HAP-1 (cell line): ENCODE measurements at regions not wholly inside any gene's neighbourhood (a gene's known extent, or its start where the extent isn't known, plus 50 kb on each side); places are given as distances from the start of the nearest gene placed in this dataset.

Experiments used
- DNase-seq, 2 experiments: peaks; one replicate each; pipeline ENCODE4 v3.0.0-alpha.2; 2016 to 2020; ENCODE audit warnings: low spot score in 2 of 2
- H3K27me3 ChIP-seq: fragments of 250-450 bp; sonication (Bioruptor Pico); 2 replicates; pipeline ENCODE4 v1.5.1; 2020; ENCODE audit warnings: low read depth, mild to moderate bottlenecking, moderate library complexity
- H3K36me3 ChIP-seq: fragments of 250-450 bp; sonication (Bioruptor Pico); replicated peaks from 2 replicates; pipeline ENCODE4 v1.5.1; 2020; ENCODE audit warnings: mild to moderate bottlenecking
- H3K4me1 ChIP-seq: fragments of 250-450 bp; sonication (Bioruptor Pico); 2 replicates; pipeline ENCODE4 v1.5.1; 2020; ENCODE audit warnings: mild to moderate bottlenecking
- H3K4me3 ChIP-seq: fragments of 250-450 bp; sonication (Bioruptor Pico); 2 replicates; pipeline ENCODE4 v1.5.1; 2020; ENCODE audit warnings: mild to moderate bottlenecking, moderate library complexity
- H3K9me3 ChIP-seq: fragments of 250-450 bp; sonication (Bioruptor Pico); 2 replicates; pipeline ENCODE4 v1.5.1; 2020; ENCODE audit warnings: mild to moderate bottlenecking, moderate library complexity
- in situ Hi-C: fragments of 300-500 bp; cut with MboI; formaldehyde crosslinking; loops from 3 replicates; pipeline ENCODE4 v1.14.3; 2020; ENCODE audit warnings: low sequenced_read_pairs, inconsistent platforms, mixed read lengths

DNA sequence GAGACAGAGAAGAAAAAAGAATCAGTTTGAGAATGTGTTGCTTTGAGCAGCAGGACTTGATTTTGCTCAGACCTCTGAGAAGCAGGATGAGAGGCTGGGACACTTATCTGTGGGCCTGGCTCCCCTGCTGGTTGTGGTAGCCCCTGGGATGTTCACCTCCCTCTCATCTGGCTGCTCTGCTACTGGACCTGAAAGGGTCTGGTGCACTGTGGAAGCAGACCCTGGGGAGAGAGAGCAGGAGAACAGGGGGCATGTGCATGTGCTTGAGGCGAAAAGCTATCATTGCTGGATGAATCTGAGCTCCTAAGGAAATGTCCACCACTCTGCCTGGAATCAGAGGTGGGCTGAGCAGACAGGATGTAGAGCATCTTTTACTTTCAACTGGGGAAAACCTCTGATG, 161.1 kb downstream of the SCP2D1 start:
- Histone ChIP-seq H3K4me3 (no peak overlapping the region), H3K4me1 (no peaks in the 10 kb centered on the region), H3K9me3 (no peaks in the 10 kb centered on the region), H3K27me3 (no peaks in the 10 kb centered on the region), H3K36me3 (no peaks in the 10 kb centered on the region)
- in situ Hi-C loops = no loop called here
- DNase-seq = no peak

DNA sequence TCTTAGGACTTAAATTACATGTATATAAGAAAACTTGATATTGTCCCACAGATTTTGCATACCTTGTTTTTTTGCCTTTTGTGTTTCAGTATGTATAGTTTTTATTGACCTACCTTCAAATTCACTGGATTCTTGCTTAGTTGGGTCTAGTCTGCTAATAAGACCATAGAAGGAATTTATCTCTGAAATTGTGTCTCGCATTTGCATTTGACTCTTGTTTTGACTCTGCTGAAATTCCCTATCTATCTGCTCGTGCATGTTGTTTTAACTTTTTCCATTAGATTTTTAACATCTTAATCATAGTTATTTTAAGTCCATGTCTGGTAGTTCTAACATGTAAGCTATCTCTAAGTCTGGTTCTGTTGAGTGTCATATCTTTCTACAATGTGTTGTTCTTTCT, 163.9 kb downstream of the SCP2D1 start:
- Histone ChIP-seq H3K36me3 (no peaks in the 10 kb centered on the region), H3K4me3 (no peak overlapping the region), H3K9me3 (no peaks in the 10 kb centered on the region), H3K27me3 (no peaks in the 10 kb centered on the region), H3K4me1 (no peaks in the 10 kb centered on the region)
- in situ Hi-C loops = no loop called here
- no peak for DNase-seq

DNA sequence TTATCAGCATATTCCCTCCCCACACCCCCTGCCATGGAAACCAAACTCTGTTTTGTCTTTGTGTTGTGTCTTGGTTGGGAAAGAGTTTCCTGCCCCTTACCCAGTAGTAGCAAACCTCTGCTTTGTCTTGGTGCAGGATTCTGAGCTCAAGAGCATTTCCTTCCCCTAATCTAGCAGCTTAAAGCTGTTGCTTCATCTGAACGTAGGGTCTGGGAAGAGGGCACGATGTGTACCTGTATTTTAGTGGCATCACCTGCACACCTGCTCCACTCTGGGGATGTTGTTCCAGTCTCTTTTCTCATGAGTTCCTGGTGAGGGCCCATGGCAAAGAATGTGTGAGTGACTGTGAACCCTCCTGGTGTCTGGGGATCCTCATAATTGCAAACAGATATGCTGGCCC, 164.7 kb downstream of the SCP2D1 start:
- Histone ChIP-seq H3K9me3 (no peaks in the 10 kb centered on the region), H3K4me3 (no peak overlapping the region), H3K27me3 (no peaks in the 10 kb centered on the region), H3K4me1 (no peaks in the 10 kb centered on the region), H3K36me3 (no peaks in the 10 kb centered on the region)
- in situ Hi-C loops = no loop called here
- no peak for DNase-seq

DNA sequence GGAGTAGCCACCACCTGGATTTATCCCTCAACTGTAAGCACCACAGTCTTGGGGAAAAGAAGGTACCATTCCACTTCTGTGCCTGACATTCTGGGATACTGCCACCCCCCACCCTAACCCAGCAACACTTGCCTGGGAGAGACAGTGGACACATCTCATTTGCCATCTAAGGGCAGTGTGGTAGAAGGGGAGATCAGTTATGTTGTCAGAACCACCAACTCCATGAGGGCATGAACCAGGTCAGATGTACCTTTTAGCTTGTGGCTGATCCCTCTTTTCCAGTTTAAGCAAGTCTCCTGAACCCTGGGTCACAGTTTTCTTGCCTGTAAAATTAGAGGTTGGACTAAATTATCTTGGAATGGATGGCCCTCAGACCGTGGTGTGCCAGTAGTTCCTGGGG, 165.5 kb downstream of the SCP2D1 start:
- Histone ChIP-seq H3K27me3 (no peaks in the 10 kb centered on the region), H3K36me3 (no peaks in the 10 kb centered on the region), H3K9me3 (no peaks in the 10 kb centered on the region), H3K4me1 (no peaks in the 10 kb centered on the region), H3K4me3 (no peak overlapping the region)
- in situ Hi-C loops = no loop called here
- no peak for DNase-seq

DNA sequence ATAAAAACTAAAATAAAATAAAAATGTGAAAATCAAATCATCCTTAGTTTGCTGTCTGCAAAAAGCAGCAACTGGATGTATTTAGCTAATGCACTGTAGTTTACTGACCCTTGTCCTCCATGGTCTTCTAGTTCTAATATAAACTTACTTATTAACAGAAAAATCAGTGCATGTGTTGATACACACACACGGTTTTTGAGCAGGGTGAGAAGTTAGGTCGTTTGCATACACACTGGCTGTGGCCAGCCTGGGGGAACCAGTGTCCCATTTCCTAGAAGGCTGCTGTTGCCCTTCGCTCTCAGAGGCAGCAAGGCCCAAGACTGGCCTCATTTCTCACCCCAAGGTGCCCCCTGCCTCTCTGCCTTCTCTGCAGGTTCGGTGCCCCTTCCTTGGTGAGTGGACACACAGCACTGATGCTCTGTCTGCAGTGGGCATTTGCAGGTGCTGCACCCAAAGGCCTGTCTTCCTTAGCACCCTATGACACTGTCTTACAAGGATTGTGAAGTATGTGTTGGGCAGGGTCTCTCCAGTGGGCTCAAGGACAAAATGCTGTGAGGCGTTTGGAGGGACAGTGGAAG, 168.5 kb downstream of the SCP2D1 start:
- no peak overlapping the region for H3K4me3 ChIP-seq
- DNase-seq = no peak
- H3K27me3 ChIP-seq = no peaks in the 10 kb centered on the region
- in situ Hi-C loops = no loop called here
- H3K4me1 ChIP-seq = no peaks in the 10 kb centered on the region
- no peaks in the 10 kb centered on the region for H3K9me3 ChIP-seq
- no peaks in the 10 kb centered on the region for H3K36me3 ChIP-seq

DNA sequence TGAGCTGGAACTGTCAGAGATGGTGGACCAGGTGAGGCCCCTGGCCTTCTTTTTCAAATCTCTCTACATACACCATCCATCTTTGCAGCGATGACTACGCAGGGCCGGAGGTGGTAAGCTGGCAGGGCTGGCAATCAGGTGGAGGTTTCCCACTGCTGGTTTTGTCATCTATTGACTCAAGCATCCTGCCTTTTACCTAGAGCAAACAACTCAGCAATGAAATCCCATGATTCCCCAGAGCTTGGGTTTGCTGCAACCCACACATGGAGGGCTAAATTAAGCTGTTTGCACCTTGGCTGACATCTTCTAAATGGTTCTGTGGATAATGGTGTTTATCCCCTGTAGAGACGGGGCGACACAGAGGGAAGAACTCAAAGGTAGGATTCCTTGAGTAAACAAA, 170.2 kb downstream of the SCP2D1 start:
- Histone ChIP-seq H3K36me3 (no peaks in the 10 kb centered on the region), H3K4me1 (no peaks in the 10 kb centered on the region), H3K4me3 (no peak overlapping the region), H3K9me3 (no peaks in the 10 kb centered on the region), H3K27me3 (no peaks in the 10 kb centered on the region)
- in situ Hi-C loops = no loop called here
- DNase-seq = no peak

DNA sequence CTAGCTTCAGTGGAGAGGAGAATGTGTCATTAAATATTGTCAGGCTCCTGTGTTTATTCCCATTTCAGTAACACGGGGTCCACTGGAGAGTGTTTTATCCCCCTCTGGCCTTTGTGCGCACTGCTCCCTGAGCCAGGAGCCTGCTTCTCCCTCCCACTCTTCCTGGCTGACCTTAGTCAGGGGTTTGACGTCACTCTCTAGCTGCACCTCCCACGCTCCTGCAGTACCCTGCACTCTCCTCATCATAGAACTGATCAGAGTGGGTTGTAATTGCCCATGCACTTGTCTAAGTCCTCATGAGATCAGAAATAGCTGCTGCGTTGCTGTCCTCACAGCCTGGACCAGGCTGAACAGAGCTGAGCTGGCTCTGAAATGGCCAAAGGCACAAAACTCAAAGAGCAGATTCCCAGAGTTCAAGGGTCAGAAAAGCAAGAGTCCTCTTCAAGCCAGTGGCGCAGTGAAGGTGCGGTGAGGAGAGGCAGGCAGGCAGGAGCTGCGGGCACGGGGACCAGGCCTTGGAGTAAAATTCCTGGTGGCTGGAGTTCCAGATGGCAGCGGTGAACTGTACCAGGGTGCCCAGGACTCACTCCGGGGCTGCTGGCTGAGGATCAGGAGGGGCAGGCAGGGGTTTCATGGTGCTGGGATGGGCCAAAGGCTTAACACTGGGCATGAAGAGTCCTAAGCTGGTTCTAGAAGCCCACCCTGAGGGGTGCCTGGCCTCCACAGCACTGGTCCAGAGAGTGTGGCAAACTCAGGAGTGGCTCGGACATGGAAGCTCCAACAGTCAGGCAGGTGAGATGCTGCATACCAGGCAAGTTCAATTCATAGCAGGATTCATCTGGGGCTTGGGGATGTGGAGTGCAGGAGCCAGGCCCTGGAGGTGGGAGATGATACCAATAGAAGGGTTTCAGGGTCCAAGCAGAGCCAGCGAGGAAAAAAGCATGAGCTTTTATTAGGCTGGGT, 170.9 kb downstream of the SCP2D1 start:
- in situ Hi-C loops = no loop called here
- H3K4me3 ChIP-seq = no peak overlapping the region
- H3K27me3 ChIP-seq = no peaks in the 10 kb centered on the region
- H3K4me1 ChIP-seq = no peaks in the 10 kb centered on the region
- H3K9me3 ChIP-seq = no peaks in the 10 kb centered on the region
- H3K36me3 ChIP-seq = no peaks in the 10 kb centered on the region
- no peak for DNase-seq

DNA sequence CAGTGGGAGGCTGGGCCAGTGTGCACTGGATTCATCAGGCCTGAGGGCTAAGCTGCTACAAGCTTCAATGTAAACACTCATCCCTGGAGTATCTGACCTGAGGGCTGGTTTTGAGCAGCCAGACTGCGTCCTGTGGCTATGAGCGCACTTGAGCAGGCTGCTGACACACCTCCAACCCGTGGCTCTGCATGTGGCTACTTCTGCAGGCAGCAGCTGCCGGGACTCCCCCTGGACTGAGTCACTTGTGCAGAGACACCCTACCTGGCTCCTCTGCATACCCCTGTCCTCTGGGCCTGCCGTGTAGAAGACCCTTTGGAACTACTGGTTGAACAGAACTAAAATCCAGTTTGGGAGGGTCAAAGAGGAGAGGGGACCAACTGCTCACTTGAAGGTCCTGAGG, 172.0 kb downstream of the SCP2D1 start:
- DNase-seq = no peak
- no peaks in the 10 kb centered on the region for H3K27me3 ChIP-seq
- in situ Hi-C loops = no loop called here
- no peaks in the 10 kb centered on the region for H3K36me3 ChIP-seq
- H3K4me1 ChIP-seq = no peaks in the 10 kb centered on the region
- H3K4me3 ChIP-seq = no peak overlapping the region
- H3K9me3 ChIP-seq = no peaks in the 10 kb centered on the region

DNA sequence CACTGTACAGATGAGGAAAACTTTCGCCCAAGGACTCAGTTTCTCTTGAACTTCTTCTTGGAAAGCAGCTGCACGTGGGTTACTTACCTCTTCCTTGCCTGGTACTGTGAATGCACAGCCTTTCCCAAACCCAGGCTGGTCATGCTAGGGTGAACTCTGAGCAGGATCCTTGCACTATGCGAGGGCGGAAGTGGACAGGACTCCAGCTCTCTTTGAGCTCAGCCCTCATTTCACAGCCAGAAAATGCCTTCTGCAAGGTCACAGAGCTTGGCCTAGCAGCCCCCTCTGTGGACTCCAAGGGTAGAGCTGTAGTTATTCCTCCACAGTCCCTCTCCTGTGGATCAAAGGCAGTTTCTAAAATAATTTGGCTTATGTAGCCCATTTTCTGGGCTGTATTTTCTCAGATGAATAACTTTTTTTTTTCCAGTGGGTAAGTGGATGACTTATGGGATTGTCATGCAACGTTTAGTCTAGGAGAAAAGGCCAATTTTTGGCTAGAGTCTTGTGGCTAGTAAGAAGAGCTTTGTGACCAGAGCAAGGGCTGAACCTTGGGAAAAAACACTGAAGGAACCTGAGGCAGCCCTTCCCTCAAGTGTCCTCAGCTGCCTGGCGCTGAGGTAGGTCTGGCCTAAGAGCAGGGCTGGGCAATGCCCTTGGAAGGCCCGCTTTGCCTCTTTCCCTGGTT, 172.7 kb downstream of the SCP2D1 start:
- DNase-seq = no peak
- no peaks in the 10 kb centered on the region for H3K4me1 ChIP-seq
- H3K27me3 ChIP-seq = no peaks in the 10 kb centered on the region
- no peaks in the 10 kb centered on the region for H3K36me3 ChIP-seq
- in situ Hi-C loops = no loop called here
- H3K9me3 ChIP-seq = no peaks in the 10 kb centered on the region
- H3K4me3 ChIP-seq = no peak overlapping the region

DNA sequence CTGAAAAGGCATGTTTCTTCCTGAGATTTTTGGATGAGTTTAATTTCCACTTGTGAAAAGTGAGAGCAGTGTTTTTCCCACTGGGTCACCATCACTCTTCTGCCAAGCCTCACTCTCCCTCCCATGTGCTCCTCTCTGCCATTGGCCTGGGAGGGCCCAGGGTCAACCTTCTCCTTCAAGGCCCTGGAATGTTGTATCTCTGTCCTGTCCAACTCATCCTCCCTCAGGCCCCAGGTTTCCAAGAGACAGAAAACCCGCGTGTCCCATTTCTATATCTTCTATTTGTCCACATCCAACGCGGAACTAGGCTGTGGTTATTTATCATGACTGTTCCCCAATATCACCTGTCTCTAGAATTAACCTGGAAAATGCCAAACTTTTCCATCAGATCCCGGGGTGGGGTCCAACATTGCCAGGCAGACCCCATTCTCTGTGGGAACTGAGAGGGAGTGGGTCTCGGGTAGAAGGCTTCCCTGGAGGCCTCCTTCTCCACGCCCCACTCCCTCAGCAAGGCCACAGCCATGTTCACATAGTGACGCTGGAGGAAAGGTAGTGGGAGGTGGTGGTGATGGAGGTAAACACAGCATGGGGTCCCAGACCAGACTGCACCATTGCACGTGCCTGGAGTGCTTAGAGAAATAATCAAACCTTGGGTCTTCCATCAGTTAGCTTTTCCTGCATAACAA, 173.5 kb downstream of the SCP2D1 start:
- no peak for DNase-seq
- no peaks in the 10 kb centered on the region for H3K4me1 ChIP-seq
- H3K27me3 ChIP-seq = no peaks in the 10 kb centered on the region
- in situ Hi-C loops = no loop called here
- no peaks in the 10 kb centered on the region for H3K9me3 ChIP-seq
- H3K4me3 ChIP-seq = no peak overlapping the region
- H3K36me3 ChIP-seq = no peaks in the 10 kb centered on the region

DNA sequence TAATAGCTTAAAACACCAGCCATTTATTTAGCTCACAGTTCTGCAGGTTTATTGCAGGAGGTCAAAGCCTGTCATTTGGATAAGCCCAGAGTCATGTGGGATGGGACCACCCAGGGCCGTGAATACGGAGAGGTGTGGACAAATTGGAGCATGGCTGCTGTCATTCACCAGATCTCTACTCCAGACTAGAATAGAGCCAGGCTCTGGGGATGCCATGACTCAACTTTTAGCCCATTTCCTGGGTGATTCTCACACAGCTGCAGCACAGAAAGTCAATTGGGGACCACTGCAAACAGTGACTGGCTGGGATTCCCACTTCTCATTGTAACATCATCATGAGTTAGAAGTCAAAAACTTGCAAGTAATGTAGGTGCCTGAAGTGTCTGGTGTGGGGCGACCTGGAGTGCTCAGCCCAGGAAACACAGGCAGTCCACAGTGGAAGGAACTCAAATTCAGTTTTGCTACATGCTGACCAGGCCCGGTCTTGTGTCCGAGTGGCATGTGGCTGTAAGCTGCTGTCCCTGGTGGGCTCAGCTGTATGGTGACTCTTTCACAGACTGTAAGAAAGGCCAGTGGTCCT, 174.3 kb downstream of the SCP2D1 start:
- in situ Hi-C loops = no loop called here

DNA sequence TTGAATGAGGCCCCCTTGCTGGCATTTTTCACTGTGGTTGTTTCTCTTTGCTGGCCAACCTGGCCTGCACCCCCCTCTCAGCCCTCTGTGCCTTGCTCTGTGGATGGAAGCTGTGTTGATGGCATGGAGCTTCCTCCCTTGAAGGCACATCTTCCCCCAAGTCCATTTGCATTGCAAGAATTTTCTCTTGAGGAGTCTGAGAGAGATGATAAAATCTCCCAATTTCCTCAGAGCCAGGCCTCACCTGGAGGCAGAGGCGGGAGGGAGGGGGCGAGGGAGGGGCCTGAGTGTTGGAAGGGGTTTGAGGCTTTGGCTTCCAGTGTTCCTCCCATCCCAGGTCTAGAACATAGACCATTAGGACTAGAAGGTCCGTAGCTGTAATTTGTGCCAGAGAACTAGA, 175.1 kb downstream of the SCP2D1 start:
- Histone ChIP-seq H3K27me3 (no peaks in the 10 kb centered on the region), H3K4me1 (no peaks in the 10 kb centered on the region), H3K9me3 (no peaks in the 10 kb centered on the region), H3K36me3 (no peaks in the 10 kb centered on the region), H3K4me3 (no peak overlapping the region)
- in situ Hi-C loops = no loop called here
- DNase-seq = no peak

More for the DNA sequence above, 174.3 kb downstream of the SCP2D1 start:
- H3K4me3 ChIP-seq = no peak overlapping the region
- no peaks in the 10 kb centered on the region for H3K9me3 ChIP-seq
- DNase-seq = no peak
- H3K4me1 ChIP-seq = no peaks in the 10 kb centered on the region
- H3K36me3 ChIP-seq = no peaks in the 10 kb centered on the region
- H3K27me3 ChIP-seq = no peaks in the 10 kb centered on the region

DNA sequence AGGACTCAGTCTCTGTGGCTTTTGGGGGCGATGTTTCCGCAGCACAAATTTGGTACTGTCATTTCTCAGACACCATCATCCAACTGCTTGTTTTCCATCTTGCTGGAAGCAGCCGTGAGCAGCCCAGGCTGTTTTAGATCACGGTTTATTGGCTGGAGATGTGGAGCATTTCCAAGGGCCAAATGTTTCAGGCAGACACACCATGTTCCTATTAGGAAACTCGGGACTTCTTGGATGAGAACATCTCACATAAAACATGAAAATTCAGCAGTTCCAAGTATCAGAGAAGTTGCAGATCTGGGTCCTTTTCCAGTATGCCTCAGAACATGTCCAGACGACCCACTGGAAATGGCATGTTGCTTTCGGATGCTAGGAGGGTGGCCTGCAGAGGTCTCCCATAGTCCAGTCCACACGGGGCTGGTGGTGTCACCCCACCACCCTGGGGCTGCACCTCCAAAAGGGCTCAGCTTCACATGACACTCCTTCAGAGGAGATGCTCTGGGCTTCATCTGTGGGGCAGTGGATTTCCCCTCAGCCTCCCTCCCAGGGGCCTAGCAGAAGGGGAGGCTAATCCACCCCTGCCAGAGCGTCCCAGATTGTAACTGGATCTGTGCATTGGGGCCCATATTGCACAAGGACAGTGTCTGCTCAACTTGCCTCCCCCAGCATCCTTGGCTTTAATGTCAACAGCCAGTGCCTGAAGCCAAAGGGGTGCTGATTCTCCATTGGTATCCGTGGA, 176.3 kb downstream of the SCP2D1 start:
- Histone ChIP-seq H3K36me3 (no peaks in the 10 kb centered on the region), H3K4me3 (no peak overlapping the region), H3K27me3 (no peaks in the 10 kb centered on the region), H3K9me3 (no peaks in the 10 kb centered on the region), H3K4me1 (no peaks in the 10 kb centered on the region)
- no peak for DNase-seq
- in situ Hi-C loops = no loop called here
